Epithelial cell of esophagus (primary cell): ENCODE measurements at regions not wholly inside any gene's neighbourhood (a gene's known extent, or its start where the extent isn't known, plus 50 kb on each side); places are given as distances from the start of the nearest gene placed in this dataset.
"Not testable (repeated sequence)": the region's sequence is repeated elsewhere in the genome, so short reads cannot be mapped to it uniquely, and the experiment has no call there.

Experiments
- DNase-seq: peaks from one replicate; pipeline ENCODE4 v3.0.0; 2010; ENCODE audit warnings: low read depth
- H3K4me3 ChIP-seq: 2 replicates; pipeline ENCODE4 v1.5.1; 2011; ENCODE audit warnings: mild to moderate bottlenecking, low read length, control low read depth
- CTCF ChIP-seq: IDR thresholded peaks from 2 replicates; pipeline ENCODE4 v1.5.1; 2011; ENCODE audit warnings: low read depth, mild to moderate bottlenecking, low read length, control low read depth, inconsistent platforms; ENCODE audit not compliant: insufficient read depth; ENCODE audit errors: missing control alignments

DNA sequence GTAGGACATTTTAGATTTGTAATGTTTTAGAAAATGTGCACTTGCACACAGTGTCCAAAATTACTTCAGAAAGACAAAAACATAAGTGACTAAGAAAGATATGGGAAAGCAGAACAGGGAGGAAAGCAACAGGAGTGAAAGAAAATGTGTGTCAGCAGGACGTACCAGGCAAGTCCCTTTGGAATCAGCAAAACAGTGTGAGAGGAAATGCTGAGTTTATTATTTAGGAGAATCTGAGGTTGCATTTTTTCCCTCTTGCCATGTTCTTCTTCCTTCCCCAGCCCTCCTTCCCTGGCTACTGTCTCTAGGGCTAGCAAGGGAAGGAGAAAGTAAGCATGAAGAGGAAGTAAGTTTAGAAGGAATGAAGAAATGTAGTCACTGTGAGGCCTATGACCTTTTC is 67.7 kb upstream of the CD163 start:
- no peak for TF ChIP-seq CTCF
- no peak for DNase-seq
- no peak overlapping the region for H3K4me3 ChIP-seq

DNA sequence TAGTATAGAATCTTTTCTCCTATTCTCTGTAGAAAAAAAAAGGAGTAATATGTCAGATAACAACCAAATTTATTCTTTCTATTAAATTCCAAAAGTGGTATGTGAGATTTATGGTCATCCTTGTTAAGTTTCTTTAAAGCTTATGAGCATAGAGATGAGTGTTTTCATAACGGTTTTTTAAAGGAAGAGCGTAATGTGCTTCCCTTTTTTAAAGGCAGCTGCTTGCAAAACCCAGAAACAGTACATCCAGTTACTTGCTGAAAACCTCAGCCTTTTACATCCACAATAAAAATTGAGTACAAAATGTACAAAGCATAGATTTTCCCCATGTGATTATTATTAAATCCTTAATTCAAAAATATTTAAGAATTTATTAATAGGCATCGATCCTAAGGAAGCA is 53.6 kb upstream of the CD163 start:
- DNase-seq: no peak
- TF ChIP-seq CTCF: no peak
- no peak overlapping the region for H3K4me3 ChIP-seq

GRCh38 chr12:7555752-7556151 is 52.2 kb upstream of the CD163 start:
- no peak for TF ChIP-seq CTCF
- peak; percentile 10 for DNase-seq
- no peak overlapping the region for H3K4me3 ChIP-seq

DNA sequence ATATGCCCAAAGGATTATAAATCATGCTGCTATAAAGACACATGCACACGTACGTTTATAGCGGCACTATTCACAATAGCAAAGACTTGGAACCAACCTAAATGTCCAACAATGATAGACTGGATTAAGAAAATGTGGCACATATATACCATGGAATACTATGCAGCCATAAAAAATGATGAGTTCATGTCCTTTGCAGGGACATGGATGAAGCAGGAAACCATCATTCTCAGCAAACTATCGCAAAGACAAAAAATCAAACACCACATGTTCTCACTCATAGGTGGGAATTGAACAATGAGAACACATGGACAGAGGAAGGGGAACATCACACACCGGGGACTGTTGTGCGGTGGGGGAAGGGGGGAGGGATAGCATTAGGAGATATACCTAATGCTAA is 51.3 kb upstream of the CD163 start:
- not testable (repeated sequence) for H3K4me3 ChIP-seq, DNase-seq
